ENCODE measurements at regions not wholly inside any gene's neighbourhood (a gene's known extent, or its start where the extent isn't known, plus 50 kb on each side); places are given as distances from the start of the nearest gene placed in this dataset.

DNA sequence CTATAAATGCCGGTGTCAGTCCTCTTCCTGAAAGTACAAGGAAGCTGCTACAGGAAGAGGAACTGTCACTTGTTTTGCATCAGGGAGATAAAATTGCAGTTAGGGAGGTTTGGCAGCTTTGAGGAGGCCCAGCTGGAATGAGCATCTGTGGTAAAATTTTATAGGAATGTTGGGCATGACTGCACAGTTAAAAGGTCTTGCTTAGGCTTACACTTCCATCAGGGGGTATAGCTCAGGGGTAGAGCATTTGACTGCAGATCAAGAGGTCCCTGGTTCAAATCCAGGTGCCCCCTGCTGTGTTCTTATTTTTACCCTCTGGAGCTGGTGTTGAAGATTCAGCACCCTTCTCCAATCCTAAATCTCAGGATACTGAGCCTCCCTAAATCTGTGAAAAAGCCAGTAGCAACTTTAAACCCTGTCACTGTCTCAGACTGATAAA lies 65.9 kb downstream of the ZNF467 start:
- no peak for TF ChIP-seq POLR2A (IDR thresholded peaks at IDR 0.05; ENCODE audit: low read length)
- TF ChIP-seq GATA1 (IDR thresholded peaks at IDR 0.05; ENCODE audit: low read depth, low read length): no peak
